T-helper 22 cell (primary cell): ENCODE measurements at regions not wholly inside any gene's neighbourhood (a gene's known extent, or its start where the extent isn't known, plus 50 kb on each side); places are given as distances from the start of the nearest gene placed in this dataset.

Experiments used
- DNase-seq: peaks from one replicate; pipeline ENCODE4 v3.0.0-alpha.2; 2020; ENCODE audit warnings: low read depth

DNA sequence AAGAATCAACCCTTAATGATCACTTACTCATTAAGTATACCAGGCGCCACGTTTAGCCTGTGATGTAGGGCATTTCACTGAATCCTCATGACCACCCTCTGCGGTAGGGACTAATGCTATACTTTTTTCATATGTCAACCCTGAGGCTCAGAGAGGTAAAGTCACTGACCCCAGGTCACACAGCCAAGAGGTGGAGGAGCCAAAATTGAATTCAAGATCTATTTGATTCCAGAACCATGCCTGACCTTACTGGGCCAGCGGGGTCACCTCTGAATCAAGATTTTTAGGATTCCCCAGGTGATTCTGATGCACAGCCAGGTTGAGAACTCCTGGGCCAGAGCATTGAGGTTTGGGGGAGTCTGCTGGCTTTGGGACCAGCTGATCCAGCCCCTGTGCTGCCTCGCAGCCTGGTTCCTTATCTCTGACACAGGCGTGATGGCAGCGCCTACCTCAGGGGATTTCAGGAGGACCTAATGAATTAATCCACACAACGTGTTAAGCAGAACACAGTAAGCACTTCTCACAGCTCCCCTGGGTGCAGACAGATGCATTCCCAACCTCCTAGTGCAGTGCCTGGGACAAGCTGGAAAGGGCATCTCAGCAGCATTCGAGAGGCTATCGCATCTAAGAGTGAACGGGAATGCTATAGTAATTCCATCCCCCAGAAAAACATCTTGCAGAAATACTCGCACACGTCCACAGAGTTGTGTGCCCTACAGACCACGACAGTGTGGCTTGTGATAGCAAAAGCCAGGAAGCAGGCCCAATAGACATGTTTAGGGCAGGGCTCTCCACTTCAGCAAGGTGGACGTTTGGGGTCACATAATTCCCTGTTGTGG lies 101.4 kb upstream of the PTPN1 start:
- no peak for DNase-seq

GRCh38 chr20:50409495-50409894 lies 100.7 kb upstream of the PTPN1 start:
- no peak for DNase-seq

- DNase-seq = no peak
Measured at GRCh38 chr20:50410343-50410742, 99.8 kb upstream of the PTPN1 start.

DNA sequence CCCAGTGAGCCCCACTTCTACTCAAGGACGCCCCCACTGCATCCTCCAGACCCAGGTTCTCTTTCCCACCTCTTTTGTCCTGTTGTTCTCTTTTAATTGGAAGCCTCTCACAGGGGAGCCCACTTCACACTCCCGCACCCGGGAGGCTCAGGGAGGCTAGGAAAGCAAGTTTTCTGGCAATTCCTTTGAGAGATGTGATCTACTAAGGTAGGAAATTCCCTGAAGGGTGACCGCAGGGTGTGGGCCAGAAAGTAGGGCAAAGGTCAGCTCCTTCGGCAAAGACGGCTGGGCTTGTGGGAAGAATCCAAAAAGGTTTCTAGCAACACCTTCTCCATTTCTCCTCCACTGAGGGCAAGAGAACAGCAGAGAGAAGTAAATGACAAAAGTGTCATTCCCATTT lies 98.1 kb upstream of the PTPN1 start:
- no peak for DNase-seq

DNA sequence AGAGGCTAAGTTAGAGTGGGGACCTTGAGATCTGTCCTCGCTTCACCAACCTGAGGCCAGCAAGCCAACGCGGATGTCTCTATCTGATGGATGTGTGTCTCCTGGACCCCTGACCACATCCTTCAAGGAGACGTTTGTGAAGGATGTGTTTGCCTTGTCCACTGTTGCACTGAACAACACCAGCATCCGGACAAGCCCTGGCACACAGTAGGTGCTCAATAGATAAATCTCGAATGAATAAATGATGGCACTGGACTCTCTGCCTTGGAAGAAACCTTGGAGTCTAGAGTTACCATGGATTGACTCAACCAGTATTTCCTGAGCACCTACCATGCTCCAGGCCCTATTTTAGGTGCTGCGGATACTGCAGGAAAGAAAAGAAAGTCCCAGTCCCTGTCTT lies 97.7 kb upstream of the PTPN1 start:
- DNase-seq = no peak

DNA sequence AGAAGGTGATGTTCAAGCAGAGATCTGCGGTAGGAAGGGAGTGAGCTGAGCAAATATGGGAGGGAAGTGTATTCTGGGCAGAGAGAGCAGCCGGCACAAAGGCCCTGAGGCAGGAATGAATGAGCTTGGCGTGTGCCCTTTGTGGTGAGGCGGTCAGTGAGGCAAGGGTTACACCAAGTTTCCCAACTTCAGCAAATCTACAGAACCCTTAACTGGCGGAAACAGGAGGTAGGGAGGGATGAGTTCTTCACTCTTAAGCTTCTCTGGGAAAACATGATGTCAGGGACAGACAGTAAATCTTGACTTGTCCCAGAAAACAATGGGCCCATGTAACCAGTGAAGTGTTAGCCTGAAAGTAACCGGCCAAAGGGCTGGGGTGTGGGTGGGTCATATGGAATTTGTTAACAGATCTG lies 97.1 kb upstream of the PTPN1 start:
- no peak for DNase-seq

- DNase-seq = no peak
Measured at GRCh38 chr20:50415021-50415515, 95.1 kb upstream of the PTPN1 start.

- no peak for DNase-seq
Measured at GRCh38 chr20:50415516-50416268, 94.5 kb upstream of the PTPN1 start.

DNA sequence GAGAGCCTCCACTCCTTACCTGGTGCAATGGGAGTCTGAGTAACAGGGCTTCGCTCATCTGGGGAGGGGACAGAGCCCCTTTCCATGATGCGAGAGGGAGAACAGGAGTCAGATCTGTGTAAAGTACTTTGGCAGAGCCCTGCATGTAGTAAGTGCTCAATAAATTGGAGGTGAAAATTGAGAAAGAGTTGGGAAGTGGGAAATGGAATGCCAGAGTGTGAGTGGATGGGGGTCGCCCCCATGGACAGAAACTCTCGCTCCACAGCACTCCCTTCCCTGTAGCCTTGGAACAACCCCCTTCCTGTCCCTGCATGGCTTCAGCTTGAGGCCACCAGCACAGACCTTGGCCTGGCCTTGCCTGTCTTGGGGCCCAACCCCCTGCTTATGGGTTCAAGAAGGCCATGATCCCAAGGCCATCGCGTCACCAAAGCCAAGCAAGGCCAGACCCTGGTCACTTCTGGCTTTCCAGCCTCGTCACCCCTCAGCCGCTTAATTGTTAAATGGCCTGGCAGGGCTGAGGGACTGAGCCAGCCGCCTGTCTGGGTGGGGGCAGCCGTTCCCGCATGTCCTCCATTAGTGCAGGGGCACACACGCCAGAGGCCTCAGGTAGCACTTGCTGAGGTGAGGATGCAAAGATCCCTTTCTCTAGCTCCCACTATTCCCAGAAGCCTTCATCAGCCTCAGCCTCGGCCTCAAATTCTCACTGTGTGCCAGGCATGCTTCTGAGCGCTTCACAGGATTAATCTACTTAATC lies 93.7 kb upstream of the PTPN1 start:
- DNase-seq = no peak

GRCh38 chr20:50417023-50417329 lies 93.2 kb upstream of the PTPN1 start:
- DNase-seq = no peak

- DNase-seq = no peak
Measured at GRCh38 chr20:50417484-50418235, 92.5 kb upstream of the PTPN1 start.

DNA sequence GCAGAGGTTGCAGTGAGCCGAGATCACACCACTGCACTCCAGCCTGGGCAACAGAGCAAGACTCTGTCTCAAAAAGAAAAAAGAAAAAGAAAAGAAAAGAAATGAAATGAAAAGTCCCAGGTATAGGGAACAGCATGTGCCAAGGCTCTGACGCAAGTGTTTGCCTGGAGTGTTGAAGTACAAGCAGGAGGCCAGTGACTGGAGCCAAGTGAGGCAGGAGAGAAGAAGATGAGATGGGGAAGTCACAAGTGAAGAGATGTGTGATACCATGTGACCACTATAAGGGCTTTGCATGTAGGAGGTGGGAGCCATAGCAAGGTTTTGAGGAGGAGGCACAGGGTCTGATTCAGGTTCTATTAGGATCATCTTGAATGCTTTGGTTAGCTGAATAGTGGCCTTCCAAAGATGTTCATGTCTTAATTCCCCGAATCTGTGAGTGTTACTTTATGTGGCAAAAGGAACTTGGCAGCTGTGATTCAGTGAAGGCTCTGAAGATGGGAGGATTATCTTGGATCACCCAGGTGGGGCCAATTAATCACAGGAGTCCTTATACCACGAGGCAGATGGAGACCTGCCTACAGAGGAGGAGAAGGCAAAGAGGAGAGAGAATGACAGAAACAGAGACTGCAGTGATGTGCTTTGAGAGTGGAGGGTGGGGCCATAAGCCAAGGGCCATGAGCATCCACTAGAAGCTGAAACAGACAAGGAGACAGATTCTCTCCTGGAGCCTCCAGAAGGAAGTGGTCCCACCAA lies 91.1 kb upstream of the PTPN1 start:
- no peak for DNase-seq

DNA sequence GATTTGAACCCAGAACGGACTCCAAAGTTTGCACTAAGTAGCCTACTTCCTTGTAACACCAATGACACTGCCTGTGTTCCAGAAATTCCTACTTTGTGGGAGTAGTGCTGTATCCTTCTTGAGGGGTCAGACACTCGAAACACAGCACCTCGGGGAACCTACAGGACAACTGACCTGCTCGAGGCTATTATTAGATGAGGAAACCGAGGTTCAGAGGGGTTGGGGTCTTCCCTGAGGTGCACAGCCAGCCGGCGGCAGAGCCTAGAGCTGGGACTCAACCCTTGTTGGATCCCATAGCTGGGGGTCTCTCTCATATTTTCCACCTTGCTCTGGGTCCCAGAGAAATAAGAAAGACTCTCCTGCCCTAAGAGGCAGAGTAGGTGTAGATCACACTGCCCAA lies 89.8 kb upstream of the PTPN1 start:
- DNase-seq = no peak

GRCh38 chr20:50421356-50422340 lies 88.5 kb upstream of the PTPN1 start:
- DNase-seq = no peak

DNA sequence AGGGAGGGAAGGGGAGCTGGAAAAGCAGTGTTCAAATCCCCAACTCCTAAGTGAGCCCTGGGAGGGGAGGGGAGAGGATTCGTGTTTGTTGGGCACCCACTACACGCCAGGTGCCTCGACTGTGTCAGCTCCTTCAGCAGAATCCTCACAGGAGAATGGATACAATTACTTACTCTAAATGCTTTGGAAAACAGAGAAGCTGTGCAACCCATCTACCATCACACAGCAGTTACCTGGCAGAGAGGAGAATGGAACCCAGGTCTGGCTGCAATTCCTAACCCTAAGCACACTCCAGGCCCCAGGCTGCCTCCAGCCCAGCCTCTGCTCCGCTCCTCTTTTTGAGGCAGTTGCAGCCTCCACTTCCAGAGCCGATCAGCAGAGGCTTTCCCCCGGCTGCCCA lies 86.4 kb upstream of the PTPN1 start:
- no peak for DNase-seq

DNA sequence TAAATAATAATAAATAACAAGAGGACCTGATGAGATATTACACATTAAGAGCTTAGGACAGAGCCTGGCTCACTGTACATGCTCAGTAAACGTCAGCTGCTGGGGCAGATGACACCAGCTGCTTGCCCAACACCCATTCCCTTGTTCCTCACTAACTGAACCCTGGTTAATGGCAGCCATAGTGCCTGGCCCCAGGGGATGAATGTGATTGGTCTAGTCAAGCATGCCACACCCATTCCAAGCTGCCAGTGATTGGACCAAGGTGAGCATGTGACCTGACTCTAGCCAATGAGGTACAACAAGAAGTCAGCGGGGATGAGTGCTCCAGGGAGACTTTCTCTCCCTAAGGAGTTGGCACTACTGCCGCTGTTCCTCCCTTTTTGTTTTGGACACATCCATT lies 85.1 kb upstream of the PTPN1 start:
- DNase-seq = no peak

GRCh38 chr20:50426866-50427718 lies 83.1 kb upstream of the PTPN1 start:
- no peak for DNase-seq

DNA sequence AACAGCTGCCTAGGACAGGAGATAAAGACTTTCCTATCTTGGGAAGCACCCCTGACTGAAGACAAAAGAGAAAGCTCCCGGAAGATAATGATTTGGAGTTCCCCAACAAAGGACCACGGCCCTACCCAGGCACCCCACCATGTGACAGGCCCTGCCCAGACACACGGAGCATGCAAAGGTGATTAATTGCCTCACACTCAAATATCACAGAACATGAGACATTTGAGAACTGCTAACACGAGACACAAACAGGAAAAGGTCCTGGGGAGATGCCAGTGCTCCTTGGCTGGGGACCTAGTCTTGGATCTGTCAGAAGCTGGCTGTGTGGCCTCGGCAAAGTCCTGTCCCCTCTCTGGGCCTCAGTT lies 82.5 kb upstream of the PTPN1 start:
- DNase-seq = no peak
